Kidney (tissue), 13 donors: ENCODE measurements at regions not wholly inside any gene's neighbourhood (a gene's known extent, or its start where the extent isn't known, plus 50 kb on each side); places are given as distances from the start of the nearest gene placed in this dataset.

Experiments used
- DNase-seq, 5 donors: peaks; one replicate each; pipeline ENCODE4 v3.0.0-alpha.2; 2013 to 2020
- FAIRE-seq: peaks from 2 replicates; lab custom pipeline; 2012; peaks lifted over from hg19 to GRCh38; lab: Jason Lieb, UNC
- H3K27ac ChIP-seq, 2 donors: one replicate each; pipeline ENCODE4 v1.7.0; 2013; ENCODE audit warnings: low read depth in 2 of 2, low read length in 2 of 2, inconsistent platforms in 1 of 2
- H3K27me3 ChIP-seq: one replicate; pipeline ENCODE4 v1.7.1; 2013; ENCODE audit warnings: low read length, inconsistent platforms; ENCODE audit not compliant: control insufficient read depth, insufficient read depth
- H3K36me3 ChIP-seq, 3 donors: one replicate each; pipeline versions ENCODE4 v1.7.0 to v1.7.1; 2013; ENCODE audit warnings: low read length in 3 of 3, control low read depth in 1 of 3, inconsistent platforms in 1 of 3; ENCODE audit not compliant: insufficient read depth in 3 of 3, control insufficient read depth in 2 of 3
- H3K4me1 ChIP-seq, 3 donors: one replicate each; pipeline versions ENCODE4 v1.7.0 to v1.7.1; 2013; ENCODE audit warnings: low read length in 3 of 3, inconsistent platforms in 1 of 3, low read depth in 1 of 3; ENCODE audit not compliant: control insufficient read depth in 2 of 3, insufficient read depth in 2 of 3
- H3K4me3 ChIP-seq, 3 donors: one replicate each; pipeline versions ENCODE4 v1.7.0 to v1.8.1; 2013; ENCODE audit warnings: low read length in 3 of 3, control low read depth in 1 of 3, inconsistent platforms in 1 of 3
- H3K9ac ChIP-seq, 3 donors: one replicate each; pipeline versions ENCODE4 v1.7.0 to v1.7.1; 2013; ENCODE audit warnings: low read length in 3 of 3, control low read depth in 1 of 3, inconsistent platforms in 1 of 3
- H3K9me3 ChIP-seq, 3 donors: one replicate each; pipeline versions ENCODE4 v1.7.0 to v1.7.1; 2013; ENCODE audit warnings: low read length in 3 of 3, control low read depth in 1 of 3, inconsistent platforms in 1 of 3; ENCODE audit not compliant: control insufficient read depth in 2 of 3, insufficient read depth in 1 of 3
- intact Hi-C: fragments of 100-400 bp; cut with DNase I; formaldehyde crosslinking; loops from one replicate; pipeline ENCODE4 v1.11.1; 2022
- TF ChIP-seq, protein P1 (sequence below): IDR thresholded peaks from 3 replicates; pipeline ENCODE4 v1.5.1; 2012; ENCODE audit warnings: mild to moderate bottlenecking, moderate library complexity, borderline replicate concordance; ENCODE audit not compliant: insufficient read depth; ENCODE audit errors: extremely low read depth
- donor health status: control.
- donor health status: control.
- donor health status: control.
- donor health status: control.
- donor health status: control.
- donor health status: DM: yes; HTN: yes; CAD: no.
- donor health status: Normal renal cell carcinoma (clear cell type).

GRCh38 chr10:111836064-111836463 is 347.5 kb downstream of the GPAM start:
- H3K36me3 ChIP-seq = no peaks in the 10 kb centered on the region
- FAIRE-seq = no peak
- no peak overlapping the region for H3K9ac ChIP-seq

GRCh38 chr10:111836571-111836970 is 347.0 kb downstream of the GPAM start:
- no peaks in the 10 kb centered on the region for H3K36me3 ChIP-seq
- H3K4me1 ChIP-seq = peaks cover 0 to 18% (median 2%) of the 10 kb centered on the region in 3 donors
- H3K27me3 ChIP-seq = no peaks in the 10 kb centered on the region
- DNase-seq (peak in 1 of 5 donors; percentile 20), FAIRE-seq (no peak)
- H3K9me3 ChIP-seq = no peaks in the 10 kb centered on the region
- intact Hi-C loops = no loop called here
- H3K4me3 ChIP-seq = no peak overlapping the region
- TF ChIP-seq, protein P1, sequence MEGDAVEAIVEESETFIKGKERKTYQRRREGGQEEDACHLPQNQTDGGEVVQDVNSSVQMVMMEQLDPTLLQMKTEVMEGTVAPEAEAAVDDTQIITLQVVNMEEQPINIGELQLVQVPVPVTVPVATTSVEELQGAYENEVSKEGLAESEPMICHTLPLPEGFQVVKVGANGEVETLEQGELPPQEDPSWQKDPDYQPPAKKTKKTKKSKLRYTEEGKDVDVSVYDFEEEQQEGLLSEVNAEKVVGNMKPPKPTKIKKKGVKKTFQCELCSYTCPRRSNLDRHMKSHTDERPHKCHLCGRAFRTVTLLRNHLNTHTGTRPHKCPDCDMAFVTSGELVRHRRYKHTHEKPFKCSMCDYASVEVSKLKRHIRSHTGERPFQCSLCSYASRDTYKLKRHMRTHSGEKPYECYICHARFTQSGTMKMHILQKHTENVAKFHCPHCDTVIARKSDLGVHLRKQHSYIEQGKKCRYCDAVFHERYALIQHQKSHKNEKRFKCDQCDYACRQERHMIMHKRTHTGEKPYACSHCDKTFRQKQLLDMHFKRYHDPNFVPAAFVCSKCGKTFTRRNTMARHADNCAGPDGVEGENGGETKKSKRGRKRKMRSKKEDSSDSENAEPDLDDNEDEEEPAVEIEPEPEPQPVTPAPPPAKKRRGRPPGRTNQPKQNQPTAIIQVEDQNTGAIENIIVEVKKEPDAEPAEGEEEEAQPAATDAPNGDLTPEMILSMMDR = no peak
- H3K27ac ChIP-seq = no peak overlapping the region
- H3K9ac ChIP-seq = no peak overlapping the region

More at GRCh38 chr10:111836064-111836463, 347.5 kb downstream of the GPAM start:
- no peaks in the 10 kb centered on the region for H3K27me3 ChIP-seq
- H3K9me3 ChIP-seq = no peaks in the 10 kb centered on the region
- no peak for DNase-seq
- no peak overlapping the region for H3K4me3 ChIP-seq
- no peak overlapping the region for H3K27ac ChIP-seq
- H3K4me1 ChIP-seq = peaks cover 0 to 18% (median 4%) of the 10 kb centered on the region in 3 donors
- TF ChIP-seq, protein P1 = no peak
- intact Hi-C loops = no loop called here

- intact Hi-C loops = no loop called here
- H3K4me1 ChIP-seq = peaks cover 0 to 18% (median 2%) of the 10 kb centered on the region in 3 donors
- H3K9me3 ChIP-seq = no peaks in the 10 kb centered on the region
- H3K36me3 ChIP-seq = no peaks in the 10 kb centered on the region
- H3K4me3 ChIP-seq = no peak overlapping the region
- FAIRE-seq = no peak
- no peaks in the 10 kb centered on the region for H3K27me3 ChIP-seq
- no peak overlapping the region for H3K9ac ChIP-seq
- TF ChIP-seq, protein P1 = no peak
- no peak overlapping the region for H3K27ac ChIP-seq
- DNase-seq = no peak
These were observed 346.5 kb downstream of the GPAM start for GRCh38 chr10:111837086-111837485.

DNA sequence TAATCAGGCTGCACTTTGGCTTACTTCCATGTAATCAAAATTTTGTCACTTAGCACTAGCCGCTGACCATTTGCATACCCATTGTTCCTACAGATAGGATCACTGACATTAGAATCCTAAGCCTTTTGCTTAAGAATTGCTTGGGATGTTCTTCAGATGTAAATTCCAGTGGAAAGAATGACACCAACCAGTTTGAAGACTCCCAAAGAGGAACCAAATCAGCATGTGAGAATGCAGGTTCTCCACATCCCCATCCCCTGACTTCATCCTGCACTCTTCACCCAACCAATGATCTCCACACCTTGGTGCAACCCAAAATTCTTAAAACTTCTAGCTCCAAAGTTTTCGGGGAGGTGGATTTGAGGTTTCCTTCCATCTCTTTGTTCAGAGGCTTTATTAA is 345.6 kb downstream of the GPAM start:
- TF ChIP-seq, protein P1 = no peak
- no peak for FAIRE-seq
- Histone ChIP-seq H3K9ac (no peak overlapping the region), H3K4me1 (peaks cover 0 to 18% (median 2%) of the 10 kb centered on the region in 3 donors), H3K9me3 (no peaks in the 10 kb centered on the region), H3K4me3 (no peak overlapping the region), H3K27me3 (no peaks in the 10 kb centered on the region), H3K36me3 (no peaks in the 10 kb centered on the region), H3K27ac (no peak overlapping the region)
- DNase-seq = no peak
- intact Hi-C loops = no loop called here
